Skeletal muscle tissue (tissue), 3 donors: ENCODE measurements at regions not wholly inside any gene's neighbourhood (a gene's known extent, or its start where the extent isn't known, plus 50 kb on each side); places are given as distances from the start of the nearest gene placed in this dataset.
A peak's percentile ranks its signal among the peaks of the same experiment; 100 is the strongest.

Source experiments
- H3K27ac ChIP-seq: one replicate; pipeline ENCODE4 v1.7.0; 2013; ENCODE audit warnings: mild to moderate bottlenecking, low read depth, low read length, inconsistent platforms
- H3K27me3 ChIP-seq, 3 donors: one replicate each; pipeline ENCODE4 v1.7.0; 2013; ENCODE audit warnings: low read length in 3 of 3; ENCODE audit not compliant: control insufficient read depth in 3 of 3, insufficient read depth in 3 of 3
- H3K36me3 ChIP-seq, 3 donors: one replicate each; pipeline ENCODE4 v1.7.0; 2013; ENCODE audit warnings: low read length in 3 of 3; ENCODE audit not compliant: control insufficient read depth in 3 of 3, insufficient read depth in 3 of 3
- H3K4me1 ChIP-seq, 3 donors: one replicate each; pipeline ENCODE4 v1.7.0; 2013; ENCODE audit warnings: low read length in 3 of 3, mild to moderate bottlenecking in 3 of 3; ENCODE audit not compliant: control insufficient read depth in 3 of 3, insufficient read depth in 3 of 3
- H3K4me3 ChIP-seq, 3 donors: one replicate each; pipeline ENCODE4 v1.7.0; 2013; ENCODE audit warnings: low read length in 3 of 3
- H3K9ac ChIP-seq, 3 donors: one replicate each; pipeline ENCODE4 v1.7.0; 2013; ENCODE audit warnings: low read length in 3 of 3, mild to moderate bottlenecking in 3 of 3, moderate library complexity in 2 of 3, low read depth in 1 of 3
- H3K9me3 ChIP-seq, 3 donors: one replicate each; pipeline ENCODE4 v1.7.0; 2013; ENCODE audit warnings: low read length in 3 of 3; ENCODE audit not compliant: control insufficient read depth in 3 of 3
- donor health status: Osteomylitis.

- Histone ChIP-seq H3K4me3 (no peak overlapping the region), H3K9ac (no peak overlapping the region), H3K4me1 (peaks cover 0 to 2% (median 0%) of the 10 kb centered on the region in 3 donors), H3K27ac (no peak overlapping the region), H3K36me3 (no peaks in the 10 kb centered on the region), H3K9me3 (no peaks in the 10 kb centered on the region), H3K27me3 (no peaks in the 10 kb centered on the region)
These were observed 152.8 kb downstream of the PRELID2 start for GRCh38 chr5:145682197-145682899.

DNA sequence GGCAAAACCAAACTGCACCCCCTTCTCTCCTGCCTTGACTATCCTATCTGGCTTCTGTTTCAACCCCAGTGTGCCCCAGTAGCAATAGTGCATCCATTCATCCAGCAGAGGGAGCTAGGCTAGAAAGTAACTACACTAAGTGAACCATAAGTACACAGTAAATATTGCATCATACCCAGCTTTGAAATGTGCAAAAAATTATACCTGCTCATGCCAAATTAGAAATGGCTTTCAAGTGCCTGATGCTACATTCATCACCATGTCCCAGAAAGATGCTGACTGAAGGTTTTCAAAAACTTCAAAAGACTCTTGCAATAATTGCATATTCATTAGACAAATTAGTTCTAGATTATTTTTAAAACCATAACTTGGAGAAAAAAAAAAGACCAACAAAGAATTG, 153.5 kb downstream of the PRELID2 start:
- Histone ChIP-seq H3K27ac (no peak overlapping the region), H3K9me3 (no peaks in the 10 kb centered on the region), H3K4me1 (peaks cover 0 to 2% (median 0%) of the 10 kb centered on the region in 3 donors), H3K4me3 (no peak overlapping the region), H3K9ac (no peak overlapping the region), H3K36me3 (no peaks in the 10 kb centered on the region), H3K27me3 (no peaks in the 10 kb centered on the region)

DNA sequence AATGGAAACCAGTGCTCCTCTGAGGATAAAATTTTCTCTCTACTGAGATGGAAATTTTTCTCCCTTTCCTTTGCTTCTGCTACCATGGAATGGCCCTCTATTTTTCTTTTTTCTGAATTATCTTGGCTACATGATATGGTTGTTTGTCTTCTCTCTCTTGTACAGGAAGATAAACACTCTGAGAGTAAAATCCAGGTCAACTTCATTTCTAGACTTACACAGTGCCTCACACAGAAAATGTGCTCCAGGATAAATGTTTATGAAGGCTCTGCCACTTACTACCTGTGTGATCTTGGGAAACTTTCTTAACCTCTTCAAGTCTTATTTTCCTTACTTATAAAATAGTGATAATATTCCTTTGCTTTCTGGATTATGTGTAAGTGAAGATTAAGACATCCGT, 153.9 kb downstream of the PRELID2 start:
- Histone ChIP-seq H3K9ac (no peak overlapping the region), H3K27ac (no peak overlapping the region), H3K4me3 (no peak overlapping the region), H3K4me1 (peaks cover 0 to 2% (median 0%) of the 10 kb centered on the region in 3 donors), H3K36me3 (no peaks in the 10 kb centered on the region), H3K9me3 (no peaks in the 10 kb centered on the region), H3K27me3 (no peaks in the 10 kb centered on the region)

GRCh38 chr5:145680767-145681166, 154.4 kb downstream of the PRELID2 start:
- H3K27me3 ChIP-seq = no peaks in the 10 kb centered on the region
- H3K27ac ChIP-seq = no peak overlapping the region
- H3K4me3 ChIP-seq = no peak overlapping the region
- H3K9me3 ChIP-seq = no peaks in the 10 kb centered on the region
- peak overlapping the region in 1 of 3 donors; percentile 25 for H3K9ac ChIP-seq
- H3K4me1 ChIP-seq = peaks cover 0 to 2% (median 0%) of the 10 kb centered on the region in 3 donors
- no peaks in the 10 kb centered on the region for H3K36me3 ChIP-seq

- no peak overlapping the region for H3K9ac ChIP-seq
- H3K9me3 ChIP-seq = no peaks in the 10 kb centered on the region
- no peak overlapping the region for H3K27ac ChIP-seq
- H3K4me1 ChIP-seq = peaks cover 0 to 2% (median 0%) of the 10 kb centered on the region in 3 donors
- no peaks in the 10 kb centered on the region for H3K27me3 ChIP-seq
- no peak overlapping the region for H3K4me3 ChIP-seq
- H3K36me3 ChIP-seq = no peaks in the 10 kb centered on the region
These were observed 155.0 kb downstream of the PRELID2 start for GRCh38 chr5:145680169-145680568.

- Histone ChIP-seq H3K9me3 (no peaks in the 10 kb centered on the region), H3K4me3 (no peak overlapping the region), H3K27ac (no peak overlapping the region), H3K36me3 (no peaks in the 10 kb centered on the region), H3K9ac (no peak overlapping the region), H3K27me3 (no peaks in the 10 kb centered on the region), H3K4me1 (peaks cover 0 to 2% (median 0%) of the 10 kb centered on the region in 3 donors)
These were observed 156.9 kb downstream of the PRELID2 start for GRCh38 chr5:145678255-145678654.

DNA sequence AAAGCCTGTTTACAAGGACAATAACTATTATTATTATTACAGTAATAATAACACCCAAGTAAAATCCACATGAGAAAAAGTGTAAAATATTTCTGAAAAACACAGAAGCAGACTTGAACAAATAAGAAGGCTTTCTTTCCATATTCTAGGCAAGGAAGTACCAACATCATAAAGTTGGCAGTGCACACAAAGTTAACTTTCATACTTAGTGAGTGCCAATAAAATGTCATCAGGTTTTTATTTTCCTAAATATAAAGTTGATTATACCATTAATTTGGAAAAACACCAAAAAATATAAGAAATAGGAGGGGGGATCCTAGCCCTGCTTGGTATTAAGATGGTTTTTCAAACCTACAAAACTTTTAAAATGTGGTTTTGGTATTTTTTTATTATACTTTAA, 161.4 kb downstream of the PRELID2 start:
- no peaks in the 10 kb centered on the region for H3K4me1 ChIP-seq
- no peaks in the 10 kb centered on the region for H3K9me3 ChIP-seq
- no peak overlapping the region for H3K4me3 ChIP-seq
- H3K36me3 ChIP-seq = no peaks in the 10 kb centered on the region
- no peak overlapping the region for H3K27ac ChIP-seq
- H3K27me3 ChIP-seq = no peaks in the 10 kb centered on the region
- H3K9ac ChIP-seq = no peak overlapping the region

DNA sequence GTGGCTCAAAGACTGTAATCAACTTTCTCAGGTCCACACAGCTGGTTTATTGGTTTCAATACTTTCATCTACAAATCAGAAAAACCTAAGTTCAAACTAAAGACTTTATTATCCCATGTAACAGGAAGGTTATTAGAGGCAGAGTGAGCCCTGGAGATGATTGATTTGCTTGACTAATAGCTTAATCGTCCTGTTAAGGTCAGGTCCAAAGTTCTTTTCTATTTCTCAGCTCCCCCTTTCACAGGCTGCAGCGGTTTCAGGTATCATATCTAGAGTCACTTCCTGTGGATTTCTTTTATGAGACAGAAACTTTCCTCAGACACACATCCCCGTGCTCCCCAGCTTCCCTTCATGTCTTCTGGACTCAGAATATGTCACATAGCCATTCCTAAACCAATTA, 166.4 kb downstream of the PRELID2 start:
- H3K9me3 ChIP-seq = no peaks in the 10 kb centered on the region
- H3K4me1 ChIP-seq = no peaks in the 10 kb centered on the region
- H3K4me3 ChIP-seq = no peak overlapping the region
- no peaks in the 10 kb centered on the region for H3K27me3 ChIP-seq
- no peaks in the 10 kb centered on the region for H3K36me3 ChIP-seq
- no peak overlapping the region for H3K27ac ChIP-seq
- H3K9ac ChIP-seq = no peak overlapping the region

DNA sequence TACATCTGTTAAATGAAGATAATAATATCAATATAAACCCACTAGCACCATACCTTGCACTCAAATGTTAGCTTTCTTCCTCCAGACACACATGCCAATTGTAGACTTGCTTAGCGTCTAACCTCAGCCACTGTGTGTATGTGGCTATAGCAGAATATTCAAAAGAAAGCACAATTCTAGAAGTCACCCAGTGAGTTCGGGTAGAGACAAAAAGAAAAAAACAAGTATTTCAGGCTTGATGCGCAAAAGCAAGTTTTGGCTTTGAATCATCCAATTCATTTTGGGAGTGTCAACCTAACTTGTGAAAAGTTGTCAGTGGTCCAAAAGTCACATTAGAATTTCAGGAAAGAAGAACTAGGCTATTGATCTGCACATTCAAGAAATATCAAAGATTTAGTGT, 167.4 kb downstream of the PRELID2 start:
- H3K27ac ChIP-seq = no peak overlapping the region
- no peaks in the 10 kb centered on the region for H3K36me3 ChIP-seq
- H3K27me3 ChIP-seq = no peaks in the 10 kb centered on the region
- no peak overlapping the region for H3K4me3 ChIP-seq
- no peaks in the 10 kb centered on the region for H3K4me1 ChIP-seq
- no peaks in the 10 kb centered on the region for H3K9me3 ChIP-seq
- H3K9ac ChIP-seq = no peak overlapping the region

- no peak overlapping the region for H3K4me3 ChIP-seq
- H3K36me3 ChIP-seq = no peaks in the 10 kb centered on the region
- H3K27ac ChIP-seq = no peak overlapping the region
- H3K9me3 ChIP-seq = no peaks in the 10 kb centered on the region
- peaks cover 0 to 4% (median 4%) of the 10 kb centered on the region in 3 donors for H3K4me1 ChIP-seq
- H3K27me3 ChIP-seq = no peaks in the 10 kb centered on the region
- no peak overlapping the region for H3K9ac ChIP-seq
These were observed 168.6 kb downstream of the PRELID2 start for GRCh38 chr5:145666591-145666990.
